ENCODE measurements at regions not wholly inside any gene's neighbourhood (a gene's known extent, or its start where the extent isn't known, plus 50 kb on each side); places are given as distances from the start of the nearest gene placed in this dataset.

DNA sequence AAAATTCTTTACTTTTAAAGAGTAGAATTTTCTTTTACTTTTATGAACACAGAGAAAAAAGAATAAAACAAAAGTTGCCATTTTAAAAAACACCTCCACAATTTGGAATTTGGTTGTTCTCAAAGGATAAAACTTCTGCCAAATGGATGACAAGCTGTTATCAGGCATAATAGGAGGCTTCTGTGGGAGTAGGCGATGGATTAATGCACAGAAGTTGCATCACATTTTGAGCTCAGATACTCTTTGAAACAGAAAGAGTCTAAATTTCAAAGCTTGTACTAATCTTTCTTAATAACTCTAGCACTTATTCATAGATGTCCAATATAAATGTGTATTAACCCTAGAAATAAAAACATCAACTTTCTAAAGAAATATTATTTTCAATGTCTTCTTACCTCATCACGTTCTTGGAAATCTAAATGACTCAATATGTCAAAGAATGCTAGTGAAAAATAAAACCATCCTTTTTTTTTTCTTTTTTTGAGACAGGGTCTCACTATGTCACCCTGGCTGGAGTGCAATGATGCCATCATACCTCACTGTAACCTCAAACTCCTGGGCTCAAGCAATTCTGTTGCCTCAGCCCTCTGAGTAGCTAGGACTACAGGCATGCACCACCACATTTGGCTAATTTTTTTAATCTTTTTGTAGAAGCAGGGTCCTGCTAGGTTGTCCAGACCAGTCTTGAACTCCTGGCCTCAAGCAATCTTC lies 112.8 kb upstream of the USP25 start:
- no peak for ATAC-seq
- 0 out of 2 replicates have a peak, but pooled peaks have one; percentile 29 for TF ChIP-seq ISL1 (CRISPR knock-in tag; IDR thresholded peaks at IDR 0.05)
- TF ChIP-seq, protein P1, sequence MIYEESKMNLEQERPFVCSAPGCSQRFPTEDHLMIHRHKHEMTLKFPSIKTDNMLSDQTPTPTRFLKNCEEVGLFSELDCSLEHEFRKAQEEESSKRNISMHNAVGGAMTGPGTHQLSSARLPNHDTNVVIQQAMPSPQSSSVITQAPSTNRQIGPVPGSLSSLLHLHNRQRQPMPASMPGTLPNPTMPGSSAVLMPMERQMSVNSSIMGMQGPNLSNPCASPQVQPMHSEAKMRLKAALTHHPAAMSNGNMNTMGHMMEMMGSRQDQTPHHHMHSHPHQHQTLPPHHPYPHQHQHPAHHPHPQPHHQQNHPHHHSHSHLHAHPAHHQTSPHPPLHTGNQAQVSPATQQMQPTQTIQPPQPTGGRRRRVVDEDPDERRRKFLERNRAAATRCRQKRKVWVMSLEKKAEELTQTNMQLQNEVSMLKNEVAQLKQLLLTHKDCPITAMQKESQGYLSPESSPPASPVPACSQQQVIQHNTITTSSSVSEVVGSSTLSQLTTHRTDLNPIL (CRISPR knock-in tag; IDR thresholded peaks at IDR 0.05; ENCODE audit: low read depth), result no peak

DNA sequence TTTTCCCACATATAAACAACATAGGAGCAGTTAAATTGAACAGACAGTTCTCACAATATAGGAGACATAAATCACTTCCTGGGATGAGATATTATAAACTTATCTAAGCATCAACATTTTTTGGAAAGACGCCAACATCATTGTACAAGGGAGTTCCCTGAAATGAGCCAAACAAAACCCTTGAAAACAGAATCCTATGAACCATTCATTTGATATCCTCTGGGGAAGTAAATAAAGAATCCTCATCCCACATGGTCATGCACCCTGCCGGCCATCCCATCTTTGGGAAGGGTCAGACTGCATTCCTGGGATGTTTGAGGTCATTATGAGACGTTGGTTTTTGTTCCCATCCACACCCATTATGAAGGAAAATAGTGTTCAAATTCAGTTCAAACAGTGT lies 111.8 kb upstream of the USP25 start:
- no peak for ATAC-seq
- no peak for TF ChIP-seq PPARA (CRISPR knock-in tag; IDR thresholded peaks at IDR 0.05; ENCODE audit: borderline replicate concordance)
- TF ChIP-seq ISL1 (CRISPR knock-in tag; IDR thresholded peaks at IDR 0.05), result peak; percentile 59; the same call in 1 of the 2 replicates

DNA sequence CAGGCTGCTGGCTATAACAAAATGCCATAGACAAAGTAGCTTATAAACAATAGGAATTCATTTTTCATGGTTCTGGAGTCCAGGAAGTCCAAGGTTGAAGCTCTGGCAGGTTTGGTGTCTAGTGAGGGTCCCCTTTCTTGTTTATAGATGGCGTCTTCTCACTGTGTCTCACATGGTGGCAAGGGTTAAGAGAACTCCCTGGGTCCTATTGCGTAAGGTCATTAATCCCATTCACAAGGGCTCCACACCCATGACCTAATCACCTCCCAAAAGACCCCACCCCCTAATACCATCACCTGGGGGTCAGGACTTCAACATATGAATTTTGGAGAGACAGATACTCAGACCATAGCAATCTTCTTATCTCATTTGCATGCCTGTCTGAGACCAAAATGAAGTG lies 108.9 kb upstream of the USP25 start:
- no peak for ATAC-seq
- TF ChIP-seq TCF4 (CRISPR knock-in tag; IDR thresholded peaks at IDR 0.05; ENCODE audit: borderline replicate concordance) (no peak), ZNF70 (CRISPR knock-in tag; IDR thresholded peaks at IDR 0.05) (no peak), CSDC2 (CRISPR knock-in tag; IDR thresholded peaks at IDR 0.05) (no peak), PPARA (CRISPR knock-in tag; IDR thresholded peaks at IDR 0.05; ENCODE audit: borderline replicate concordance) (no peak), OSR1 (CRISPR knock-in tag; IDR thresholded peaks at IDR 0.05) (no peak), SNAI2 (CRISPR knock-in tag; IDR thresholded peaks at IDR 0.05) (no peak), TOX (CRISPR knock-in tag; IDR thresholded peaks at IDR 0.05; ENCODE audit: borderline replicate concordance) (no peak)
- TF ChIP-seq, protein P2, sequence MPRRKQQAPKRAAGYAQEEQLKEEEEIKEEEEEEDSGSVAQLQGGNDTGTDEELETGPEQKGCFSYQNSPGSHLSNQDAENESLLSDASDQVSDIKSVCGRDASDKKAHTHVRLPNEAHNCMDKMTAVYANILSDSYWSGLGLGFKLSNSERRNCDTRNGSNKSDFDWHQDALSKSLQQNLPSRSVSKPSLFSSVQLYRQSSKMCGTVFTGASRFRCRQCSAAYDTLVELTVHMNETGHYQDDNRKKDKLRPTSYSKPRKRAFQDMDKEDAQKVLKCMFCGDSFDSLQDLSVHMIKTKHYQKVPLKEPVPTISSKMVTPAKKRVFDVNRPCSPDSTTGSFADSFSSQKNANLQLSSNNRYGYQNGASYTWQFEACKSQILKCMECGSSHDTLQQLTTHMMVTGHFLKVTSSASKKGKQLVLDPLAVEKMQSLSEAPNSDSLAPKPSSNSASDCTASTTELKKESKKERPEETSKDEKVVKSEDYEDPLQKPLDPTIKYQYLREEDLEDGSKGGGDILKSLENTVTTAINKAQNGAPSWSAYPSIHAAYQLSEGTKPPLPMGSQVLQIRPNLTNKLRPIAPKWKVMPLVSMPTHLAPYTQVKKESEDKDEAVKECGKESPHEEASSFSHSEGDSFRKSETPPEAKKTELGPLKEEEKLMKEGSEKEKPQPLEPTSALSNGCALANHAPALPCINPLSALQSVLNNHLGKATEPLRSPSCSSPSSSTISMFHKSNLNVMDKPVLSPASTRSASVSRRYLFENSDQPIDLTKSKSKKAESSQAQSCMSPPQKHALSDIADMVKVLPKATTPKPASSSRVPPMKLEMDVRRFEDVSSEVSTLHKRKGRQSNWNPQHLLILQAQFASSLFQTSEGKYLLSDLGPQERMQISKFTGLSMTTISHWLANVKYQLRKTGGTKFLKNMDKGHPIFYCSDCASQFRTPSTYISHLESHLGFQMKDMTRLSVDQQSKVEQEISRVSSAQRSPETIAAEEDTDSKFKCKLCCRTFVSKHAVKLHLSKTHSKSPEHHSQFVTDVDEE (CRISPR knock-in tag; IDR thresholded peaks at IDR 0.05), result no peak
- TF ChIP-seq, protein P3, sequence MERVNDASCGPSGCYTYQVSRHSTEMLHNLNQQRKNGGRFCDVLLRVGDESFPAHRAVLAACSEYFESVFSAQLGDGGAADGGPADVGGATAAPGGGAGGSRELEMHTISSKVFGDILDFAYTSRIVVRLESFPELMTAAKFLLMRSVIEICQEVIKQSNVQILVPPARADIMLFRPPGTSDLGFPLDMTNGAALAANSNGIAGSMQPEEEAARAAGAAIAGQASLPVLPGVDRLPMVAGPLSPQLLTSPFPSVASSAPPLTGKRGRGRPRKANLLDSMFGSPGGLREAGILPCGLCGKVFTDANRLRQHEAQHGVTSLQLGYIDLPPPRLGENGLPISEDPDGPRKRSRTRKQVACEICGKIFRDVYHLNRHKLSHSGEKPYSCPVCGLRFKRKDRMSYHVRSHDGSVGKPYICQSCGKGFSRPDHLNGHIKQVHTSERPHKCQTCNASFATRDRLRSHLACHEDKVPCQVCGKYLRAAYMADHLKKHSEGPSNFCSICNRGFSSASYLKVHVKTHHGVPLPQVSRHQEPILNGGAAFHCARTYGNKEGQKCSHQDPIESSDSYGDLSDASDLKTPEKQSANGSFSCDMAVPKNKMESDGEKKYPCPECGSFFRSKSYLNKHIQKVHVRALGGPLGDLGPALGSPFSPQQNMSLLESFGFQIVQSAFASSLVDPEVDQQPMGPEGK (CRISPR knock-in tag; IDR thresholded peaks at IDR 0.05; ENCODE audit: borderline replicate concordance), result no peak

DNA sequence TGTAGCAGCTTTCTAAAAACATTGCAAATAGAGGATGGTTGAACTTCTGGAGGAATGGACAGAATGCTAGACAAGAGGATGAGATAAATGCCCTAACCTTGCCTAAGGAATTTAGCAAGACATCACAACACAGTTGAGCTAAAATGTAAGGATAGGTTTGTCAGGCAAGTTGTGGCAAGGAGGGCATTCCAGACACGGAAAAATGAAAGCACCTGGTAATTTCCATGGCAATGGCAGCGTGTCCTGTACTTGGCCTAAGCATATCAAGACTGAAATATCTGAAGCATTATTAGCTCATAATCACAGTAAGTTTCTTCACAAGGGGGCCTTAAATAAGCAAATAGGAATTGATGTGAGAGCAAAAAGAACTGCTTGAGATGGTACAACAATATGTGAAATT lies 105.1 kb upstream of the USP25 start:
- ATAC-seq, result no peak
- TF ChIP-seq CSDC2 (CRISPR knock-in tag; IDR thresholded peaks at IDR 0.05) (no peak), ZC3H10 (CRISPR knock-in tag; IDR thresholded peaks at IDR 0.05) (no peak), SNAI2 (CRISPR knock-in tag; IDR thresholded peaks at IDR 0.05) (no peak), ZFP3 (CRISPR knock-in tag; IDR thresholded peaks at IDR 0.05) (no peak), GLIS3 (CRISPR knock-in tag; IDR thresholded peaks at IDR 0.05) (no peak), ZNF8 (CRISPR knock-in tag; IDR thresholded peaks at IDR 0.05) (no peak), TCF4 (CRISPR knock-in tag; IDR thresholded peaks at IDR 0.05; ENCODE audit: borderline replicate concordance) (no peak), RARB (CRISPR knock-in tag; IDR thresholded peaks at IDR 0.05) (no peak), ZNF565 (CRISPR knock-in tag; conservative IDR thresholded peaks at IDR 0.05; ENCODE audit: low read depth) (no peak), OSR1 (CRISPR knock-in tag; IDR thresholded peaks at IDR 0.05) (no peak), ARNTL (CRISPR knock-in tag; IDR thresholded peaks at IDR 0.05; ENCODE audit: borderline replicate concordance, low read depth) (no peak), PPARA (CRISPR knock-in tag; IDR thresholded peaks at IDR 0.05; ENCODE audit: borderline replicate concordance) (no peak)
- TF ChIP-seq, protein P3 (CRISPR knock-in tag; IDR thresholded peaks at IDR 0.05; ENCODE audit: borderline replicate concordance), result no peak
- TF ChIP-seq, protein P4, sequence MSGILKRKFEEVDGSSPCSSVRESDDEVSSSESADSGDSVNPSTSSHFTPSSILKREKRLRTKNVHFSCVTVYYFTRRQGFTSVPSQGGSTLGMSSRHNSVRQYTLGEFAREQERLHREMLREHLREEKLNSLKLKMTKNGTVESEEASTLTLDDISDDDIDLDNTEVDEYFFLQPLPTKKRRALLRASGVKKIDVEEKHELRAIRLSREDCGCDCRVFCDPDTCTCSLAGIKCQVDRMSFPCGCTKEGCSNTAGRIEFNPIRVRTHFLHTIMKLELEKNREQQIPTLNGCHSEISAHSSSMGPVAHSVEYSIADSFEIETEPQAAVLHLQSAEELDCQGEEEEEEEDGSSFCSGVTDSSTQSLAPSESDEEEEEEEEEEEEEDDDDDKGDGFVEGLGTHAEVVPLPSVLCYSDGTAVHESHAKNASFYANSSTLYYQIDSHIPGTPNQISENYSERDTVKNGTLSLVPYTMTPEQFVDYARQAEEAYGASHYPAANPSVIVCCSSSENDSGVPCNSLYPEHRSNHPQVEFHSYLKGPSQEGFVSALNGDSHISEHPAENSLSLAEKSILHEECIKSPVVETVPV (CRISPR knock-in tag; IDR thresholded peaks at IDR 0.05), result no peak

Data from SK-N-SH treated with all-trans-retinoic acid at 6 μM for 48 hours (cell line).